SK-N-SH (cell line): ENCODE measurements at regions not wholly inside any gene's neighbourhood (a gene's known extent, or its start where the extent isn't known, plus 50 kb on each side); places are given as distances from the start of the nearest gene placed in this dataset.

Experiments used
- CTCF ChIP-seq: fragments of 200-600 bp; sonication (generic); IDR thresholded peaks from 2 replicates; pipeline ENCODE4 v1.6.1; 2017; ENCODE audit warnings: antibody characterized with exemption, mild to moderate bottlenecking, moderate library complexity
- MAX ChIP-seq: IDR thresholded peaks from 2 replicates; pipeline ENCODE4 v1.4.0; 2012; ENCODE audit warnings: low read depth
- RCOR1 ChIP-seq: fragments of 150-350 bp; IDR thresholded peaks from 2 replicates; pipeline ENCODE4 v1.6.1; 2017; ENCODE audit warnings: antibody characterized with exemption, low read length
- ZBTB33 ChIP-seq: IDR thresholded peaks from 2 replicates; pipeline ENCODE4 v1.4.0; 2012; ENCODE audit warnings: low read depth, borderline replicate concordance

GRCh38 chr3:28947061-28947460 lies 333.8 kb upstream of the RBMS3 start:
- TF ChIP-seq ZBTB33 (no peak), CTCF (no peak), RCOR1 (no peak), MAX (no peak)
